ENCODE measurements at regions not wholly inside any gene's neighbourhood (a gene's known extent, or its start where the extent isn't known, plus 50 kb on each side); places are given as distances from the start of the nearest gene placed in this dataset.

- Histone ChIP-seq H3K4me1 (ENCODE audit: insufficient read depth, low read length) (no peaks in the 10 kb centered on the region), H3K4me3 (ENCODE audit: low read length) (no peak overlapping the region), H3K9me3 (ENCODE audit: low read depth, low read length) (no peaks in the 10 kb centered on the region), H3K27me3 (ENCODE audit: insufficient read depth, low read length) (no peaks in the 10 kb centered on the region)
Measured at GRCh38 chr2:160697817-160698216, 204.2 kb upstream of the RBMS1 start.

DNA sequence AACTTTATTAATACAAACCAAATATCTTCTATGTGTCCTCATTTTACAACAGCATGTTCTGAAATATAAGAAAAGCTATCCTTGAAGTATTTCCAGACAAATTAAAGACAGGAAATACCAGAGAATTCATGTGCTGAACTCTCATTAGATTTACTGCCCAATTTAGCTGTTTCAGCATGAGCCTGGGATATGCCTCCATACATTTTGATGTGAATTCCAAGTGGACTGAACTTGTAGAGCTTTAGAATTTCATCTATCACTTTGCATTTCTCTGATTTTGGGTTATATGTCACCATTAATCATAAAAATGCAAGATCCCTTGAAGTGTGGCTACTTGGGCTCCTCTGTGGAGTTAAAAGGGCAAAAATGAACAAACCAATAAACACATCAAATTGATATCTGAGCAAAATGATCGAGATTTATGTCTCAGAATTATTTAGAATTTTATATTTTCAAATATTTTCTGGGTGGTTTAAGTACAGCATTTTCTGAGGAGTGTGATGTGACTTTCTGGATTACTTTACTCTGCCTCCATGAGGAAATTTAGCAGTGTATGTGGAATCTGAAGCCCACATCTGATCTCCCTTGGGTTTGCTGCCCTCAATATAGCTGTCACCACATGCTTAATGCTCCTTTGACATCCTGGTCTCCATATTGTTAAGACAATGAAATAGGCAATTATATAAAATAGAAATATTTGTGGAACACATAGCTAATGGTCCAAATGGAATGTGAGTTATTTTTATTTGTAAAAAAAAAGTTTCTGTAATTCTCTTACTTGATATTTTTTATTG is 206.6 kb upstream of the RBMS1 start:
- H3K4me1 ChIP-seq (ENCODE audit: insufficient read depth, low read length), result peaks cover 14% of the 10 kb centered on the region
- H3K9me3 ChIP-seq (ENCODE audit: low read depth, low read length), result no peaks in the 10 kb centered on the region
- no peaks in the 10 kb centered on the region for H3K27me3 ChIP-seq (ENCODE audit: insufficient read depth, low read length)
- no peak overlapping the region for H3K4me3 ChIP-seq (ENCODE audit: low read length)

DNA sequence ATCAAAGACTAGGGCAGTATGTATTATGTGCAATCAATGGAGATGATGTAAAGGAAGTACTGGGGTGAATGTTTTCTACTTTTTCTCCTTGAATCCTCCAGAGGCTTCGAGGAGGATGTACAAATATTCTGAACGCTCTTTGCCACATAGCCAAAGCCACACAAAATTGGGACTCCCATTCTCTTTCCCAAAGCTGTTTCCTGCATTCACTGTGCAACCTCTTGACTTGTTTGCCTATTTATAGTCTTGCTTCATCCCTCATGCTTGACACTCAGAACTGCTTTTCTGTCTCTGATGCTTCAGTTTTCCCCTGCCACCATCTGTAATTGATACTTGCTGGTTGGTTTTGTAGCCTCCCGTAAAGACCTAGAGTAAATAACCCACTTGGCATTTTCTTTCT is 208.2 kb upstream of the RBMS1 start:
- Histone ChIP-seq H3K27me3 (ENCODE audit: insufficient read depth, low read length) (no peaks in the 10 kb centered on the region), H3K4me1 (ENCODE audit: insufficient read depth, low read length) (peaks cover 14% of the 10 kb centered on the region), H3K9me3 (ENCODE audit: low read depth, low read length) (no peaks in the 10 kb centered on the region), H3K4me3 (ENCODE audit: low read length) (no peak overlapping the region)

DNA sequence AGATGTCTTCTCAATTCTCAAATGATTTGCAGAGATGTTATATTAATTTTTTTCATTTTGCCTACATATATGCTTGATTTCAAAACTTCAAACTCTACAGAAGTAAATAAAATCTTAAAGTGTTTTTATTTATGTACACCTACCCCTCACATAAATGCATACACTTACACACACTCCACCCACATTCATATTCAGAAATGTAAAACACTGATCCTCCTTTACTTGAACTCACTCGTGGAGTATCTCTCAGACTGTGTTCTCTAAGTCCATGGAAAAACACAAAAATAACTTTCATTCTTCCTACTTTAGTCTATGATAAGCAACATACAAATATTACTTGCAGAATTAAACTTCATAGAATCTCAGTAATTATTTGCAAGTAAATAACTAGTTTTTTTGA is 209.1 kb upstream of the RBMS1 start:
- H3K4me1 ChIP-seq (ENCODE audit: insufficient read depth, low read length), result peaks cover 14% of the 10 kb centered on the region
- H3K27me3 ChIP-seq (ENCODE audit: insufficient read depth, low read length), result no peaks in the 10 kb centered on the region
- no peak overlapping the region for H3K4me3 ChIP-seq (ENCODE audit: low read length)
- no peaks in the 10 kb centered on the region for H3K9me3 ChIP-seq (ENCODE audit: low read depth, low read length)

DNA sequence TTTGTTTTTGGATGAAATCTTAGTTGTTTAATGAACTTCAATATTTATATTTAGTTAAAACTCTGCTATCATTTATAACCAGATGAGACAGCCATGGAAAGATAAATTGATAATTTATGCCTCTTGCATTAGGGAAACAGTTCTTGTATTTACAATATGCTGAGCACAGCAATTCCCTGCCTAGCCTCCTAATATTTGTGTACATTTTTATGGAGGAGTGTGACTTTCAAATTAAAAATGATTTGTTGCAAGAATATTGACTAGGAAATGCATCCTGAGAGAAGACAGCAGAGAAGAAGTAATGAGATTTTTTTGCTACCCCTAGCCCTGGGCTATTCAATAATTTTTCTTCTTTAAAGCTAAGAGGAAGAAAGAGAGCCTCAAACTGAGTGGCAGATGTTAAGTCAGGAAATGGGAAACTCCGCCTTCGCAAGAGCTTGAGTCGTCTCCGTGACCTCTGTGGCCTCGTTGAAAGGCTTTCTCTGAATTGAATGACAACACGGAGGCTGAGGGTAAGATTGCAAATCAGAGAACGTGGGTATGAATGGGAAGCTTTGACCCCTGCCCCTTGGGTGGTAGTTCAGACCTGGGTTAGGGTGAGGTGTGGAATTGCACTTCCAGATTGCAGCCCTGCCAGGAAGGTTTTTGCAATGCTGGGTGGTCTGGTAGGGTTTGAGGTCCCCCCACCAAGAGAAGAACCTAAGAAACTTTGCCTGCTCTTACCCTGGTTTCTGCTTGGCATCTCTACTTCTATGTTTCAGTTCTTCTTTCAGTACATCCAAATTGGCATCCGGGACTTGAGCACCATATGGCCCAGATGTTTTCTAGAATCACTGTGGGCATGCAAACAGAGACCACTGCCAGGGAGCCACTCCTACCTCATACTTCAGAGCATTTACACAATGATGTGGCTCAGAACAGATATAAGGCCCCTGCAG is 210.3 kb upstream of the RBMS1 start:
- H3K4me1 ChIP-seq (ENCODE audit: insufficient read depth, low read length), result peaks cover 14% of the 10 kb centered on the region
- no peak overlapping the region for H3K4me3 ChIP-seq (ENCODE audit: low read length)
- H3K27me3 ChIP-seq (ENCODE audit: insufficient read depth, low read length), result no peaks in the 10 kb centered on the region
- no peaks in the 10 kb centered on the region for H3K9me3 ChIP-seq (ENCODE audit: low read depth, low read length)

DNA sequence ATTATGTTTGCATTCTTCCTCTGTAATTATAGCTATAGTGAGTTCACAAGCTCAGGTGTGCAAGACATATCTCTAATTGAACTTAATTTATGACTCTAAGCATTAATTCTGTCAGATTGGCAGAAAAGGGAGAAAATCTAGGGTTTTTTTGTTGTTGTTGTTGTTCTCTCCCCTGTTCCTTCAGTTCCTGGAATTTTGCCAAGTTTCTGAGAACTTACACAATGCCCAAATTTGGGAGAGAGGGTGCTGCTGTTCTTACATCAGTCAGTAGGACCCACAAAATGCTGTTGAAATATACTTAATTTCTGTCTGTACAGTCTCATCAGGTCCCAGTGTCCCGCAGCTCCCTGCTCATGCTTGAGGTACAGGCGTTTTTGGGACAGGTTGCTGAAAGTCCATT is 221.8 kb upstream of the RBMS1 start:
- Histone ChIP-seq H3K4me1 (ENCODE audit: insufficient read depth, low read length) (no peaks in the 10 kb centered on the region), H3K9me3 (ENCODE audit: low read depth, low read length) (no peaks in the 10 kb centered on the region), H3K4me3 (ENCODE audit: low read length) (no peak overlapping the region), H3K27me3 (ENCODE audit: insufficient read depth, low read length) (no peaks in the 10 kb centered on the region)

- Histone ChIP-seq H3K27me3 (ENCODE audit: insufficient read depth, low read length) (no peaks in the 10 kb centered on the region), H3K4me3 (ENCODE audit: low read length) (no peak overlapping the region), H3K4me1 (ENCODE audit: insufficient read depth, low read length) (no peaks in the 10 kb centered on the region), H3K9me3 (ENCODE audit: low read depth, low read length) (no peaks in the 10 kb centered on the region)
Measured at GRCh38 chr2:160719116-160719515, 225.5 kb upstream of the RBMS1 start.

- no peaks in the 10 kb centered on the region for H3K4me1 ChIP-seq (ENCODE audit: insufficient read depth, low read length)
Measured at GRCh38 chr2:160720098-160720497, 226.5 kb upstream of the RBMS1 start.

GRCh38 chr2:160721089-160722040 is 227.8 kb upstream of the RBMS1 start:
- Histone ChIP-seq H3K27me3 (ENCODE audit: insufficient read depth, low read length) (no peaks in the 10 kb centered on the region), H3K9me3 (ENCODE audit: low read depth, low read length) (no peaks in the 10 kb centered on the region), H3K4me1 (ENCODE audit: insufficient read depth, low read length) (no peaks in the 10 kb centered on the region), H3K4me3 (ENCODE audit: low read length) (no peak overlapping the region)

More at GRCh38 chr2:160720098-160720497, 226.5 kb upstream of the RBMS1 start:
- H3K27me3 ChIP-seq (ENCODE audit: insufficient read depth, low read length), result no peaks in the 10 kb centered on the region
- H3K9me3 ChIP-seq (ENCODE audit: low read depth, low read length), result no peaks in the 10 kb centered on the region
- no peak overlapping the region for H3K4me3 ChIP-seq (ENCODE audit: low read length)

DNA sequence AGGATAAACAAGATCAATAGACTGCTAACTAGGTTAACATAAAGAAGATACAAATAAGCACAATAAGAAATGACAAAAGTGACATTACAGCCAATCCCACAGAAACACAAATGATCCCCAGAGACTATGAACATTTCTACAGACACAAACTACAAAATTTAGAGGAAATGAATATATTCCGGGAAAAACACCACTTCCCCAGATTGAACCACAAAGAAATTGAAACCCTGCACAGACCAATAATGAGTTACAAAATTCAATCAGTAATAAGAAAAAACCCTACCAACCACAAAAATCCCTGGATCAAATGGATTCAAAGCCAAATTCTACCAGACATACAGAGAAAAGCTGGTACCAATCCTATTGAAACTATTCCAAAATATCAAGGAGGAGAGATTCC is 232.4 kb upstream of the RBMS1 start:
- Histone ChIP-seq H3K4me1 (ENCODE audit: insufficient read depth, low read length) (no peaks in the 10 kb centered on the region), H3K4me3 (ENCODE audit: low read length) (no peak overlapping the region), H3K27me3 (ENCODE audit: insufficient read depth, low read length) (no peaks in the 10 kb centered on the region), H3K9me3 (ENCODE audit: low read depth, low read length) (no peaks in the 10 kb centered on the region)

GRCh38 chr2:160730296-160730995 is 236.8 kb upstream of the RBMS1 start:
- Histone ChIP-seq H3K4me3 (ENCODE audit: low read length) (no peak overlapping the region), H3K27me3 (ENCODE audit: insufficient read depth, low read length) (no peaks in the 10 kb centered on the region), H3K4me1 (ENCODE audit: insufficient read depth, low read length) (no peaks in the 10 kb centered on the region), H3K9me3 (ENCODE audit: low read depth, low read length) (no peaks in the 10 kb centered on the region)

DNA sequence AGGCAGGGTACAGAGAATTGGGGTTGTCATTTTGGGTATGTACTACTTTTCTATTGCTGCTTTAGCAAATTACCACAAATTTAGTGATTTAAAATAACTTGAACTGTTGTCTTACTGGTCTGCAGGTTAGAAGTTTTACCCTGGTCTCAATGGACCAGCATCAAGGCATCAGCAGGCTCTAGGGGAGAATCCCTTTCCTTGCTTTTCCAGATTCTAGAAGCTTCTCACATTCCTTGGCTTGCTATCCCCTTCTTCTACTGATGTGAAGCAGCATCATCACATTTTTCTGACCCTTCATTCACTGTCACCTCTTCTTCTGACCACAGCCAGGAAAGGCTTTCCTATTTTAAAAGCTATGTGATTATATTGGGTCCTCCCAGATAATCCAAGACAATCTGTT is 237.8 kb upstream of the RBMS1 start:
- no peaks in the 10 kb centered on the region for H3K9me3 ChIP-seq (ENCODE audit: low read depth, low read length)
- H3K4me3 ChIP-seq (ENCODE audit: low read length), result no peak overlapping the region
- H3K27me3 ChIP-seq (ENCODE audit: insufficient read depth, low read length), result no peaks in the 10 kb centered on the region
- no peaks in the 10 kb centered on the region for H3K4me1 ChIP-seq (ENCODE audit: insufficient read depth, low read length)

GRCh38 chr2:160731856-160732255 is 238.2 kb upstream of the RBMS1 start:
- H3K9me3 ChIP-seq (ENCODE audit: low read depth, low read length), result no peaks in the 10 kb centered on the region
- H3K4me1 ChIP-seq (ENCODE audit: insufficient read depth, low read length), result no peaks in the 10 kb centered on the region
- no peak overlapping the region for H3K4me3 ChIP-seq (ENCODE audit: low read length)
- H3K27me3 ChIP-seq (ENCODE audit: insufficient read depth, low read length), result no peaks in the 10 kb centered on the region

- Histone ChIP-seq H3K9me3 (ENCODE audit: low read depth, low read length) (no peaks in the 10 kb centered on the region), H3K27me3 (ENCODE audit: insufficient read depth, low read length) (no peaks in the 10 kb centered on the region), H3K4me1 (ENCODE audit: insufficient read depth, low read length) (no peaks in the 10 kb centered on the region), H3K4me3 (ENCODE audit: low read length) (no peak overlapping the region)
Measured at GRCh38 chr2:160735696-160736095, 242.1 kb upstream of the RBMS1 start.

All from mononuclear cell (primary cell).